ENCODE measurements at regions not wholly inside any gene's neighbourhood (a gene's known extent, or its start where the extent isn't known, plus 50 kb on each side); places are given as distances from the start of the nearest gene placed in this dataset.

DNA sequence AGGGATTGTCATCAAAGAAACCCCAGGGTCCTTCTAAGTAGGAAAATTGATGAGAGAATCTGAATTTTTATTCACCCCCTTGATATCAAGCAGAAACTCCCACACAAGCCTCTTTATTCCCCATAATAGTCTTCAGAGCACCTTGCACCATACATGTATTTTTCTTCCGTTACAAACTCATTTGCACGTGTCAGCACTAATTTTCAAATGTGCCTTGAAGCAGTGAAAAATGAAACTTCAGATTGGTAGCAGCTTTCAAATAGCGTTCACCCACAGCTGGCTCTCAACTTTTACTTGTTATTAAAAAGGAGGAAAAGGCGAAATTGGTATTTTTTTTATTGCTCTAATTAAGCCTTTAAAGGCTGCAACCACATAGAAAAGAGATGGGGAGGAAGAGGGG is 343.0 kb upstream of the TENM4 start:
- FAIRE-seq = no peak

DNA sequence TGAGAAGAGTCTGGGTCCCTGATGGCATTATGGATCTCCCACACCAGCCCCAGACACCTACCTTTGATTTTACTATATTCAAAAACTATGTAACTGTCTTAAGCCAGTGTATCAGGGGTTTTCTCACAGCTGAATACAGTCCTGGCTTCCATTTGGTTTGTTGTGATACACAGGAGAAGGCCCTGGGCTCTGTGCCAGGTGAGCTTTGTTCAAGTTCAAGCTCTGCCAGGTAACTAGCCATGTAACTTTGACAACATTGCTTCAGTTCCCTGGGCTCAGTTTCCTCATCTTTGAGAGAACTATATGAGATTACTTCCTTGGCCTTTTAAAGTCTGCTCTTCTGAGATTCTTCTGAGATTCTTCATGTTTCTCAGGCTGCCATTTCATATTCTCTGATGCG is 327.5 kb upstream of the TENM4 start:
- no peak for FAIRE-seq

DNA sequence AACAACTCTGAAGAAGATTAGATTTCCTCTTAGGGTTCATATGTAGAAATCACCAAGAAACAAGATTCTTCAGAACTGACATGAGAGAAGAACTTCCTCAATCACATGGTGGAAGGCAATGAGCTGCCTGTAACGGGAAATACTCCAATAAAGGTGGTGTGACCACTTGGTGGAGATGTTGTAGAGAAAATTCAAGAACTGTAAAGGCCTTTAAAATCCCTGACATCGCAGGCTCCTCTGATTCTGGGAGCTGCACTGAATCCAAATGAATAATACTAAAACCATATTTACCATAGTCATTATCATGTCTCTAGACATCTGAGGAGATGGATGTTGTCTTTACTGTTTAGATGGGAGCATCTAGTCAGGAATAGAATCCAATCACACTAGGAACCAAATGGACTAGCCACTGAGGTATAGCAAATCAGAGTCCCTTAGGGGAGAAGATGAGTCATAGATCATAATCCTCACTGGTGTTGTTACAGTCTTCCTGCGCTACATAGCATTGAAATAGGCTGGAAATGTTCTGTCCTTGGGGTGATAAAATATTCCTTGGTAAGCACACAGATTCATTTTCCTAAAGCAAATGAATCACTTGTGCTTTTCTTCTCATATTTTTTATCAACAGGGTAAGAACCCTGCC is 321.6 kb upstream of the TENM4 start:
- no peak for FAIRE-seq

DNA sequence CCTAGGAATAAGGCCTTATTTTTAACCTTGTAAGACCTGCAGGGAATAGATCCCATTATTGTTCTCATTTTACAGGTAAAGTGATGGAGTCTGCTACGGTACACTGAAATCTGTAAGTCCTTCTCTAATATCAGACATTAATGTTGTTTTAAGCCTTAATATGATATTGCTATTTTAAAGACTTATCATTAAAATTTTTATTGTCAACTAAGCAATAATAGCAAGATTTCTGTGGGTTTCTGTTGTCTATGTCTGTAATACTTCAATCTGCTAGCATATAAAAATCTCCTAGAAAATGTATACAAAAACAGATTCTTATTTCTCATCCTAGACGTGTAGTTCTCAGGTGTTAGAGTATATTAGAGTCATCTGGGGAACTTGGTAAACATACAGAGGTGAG is 317.5 kb upstream of the TENM4 start:
- FAIRE-seq = no peak

GRCh38 chr11:79747406-79747805 is 306.6 kb upstream of the TENM4 start:
- FAIRE-seq = no peak

DNA sequence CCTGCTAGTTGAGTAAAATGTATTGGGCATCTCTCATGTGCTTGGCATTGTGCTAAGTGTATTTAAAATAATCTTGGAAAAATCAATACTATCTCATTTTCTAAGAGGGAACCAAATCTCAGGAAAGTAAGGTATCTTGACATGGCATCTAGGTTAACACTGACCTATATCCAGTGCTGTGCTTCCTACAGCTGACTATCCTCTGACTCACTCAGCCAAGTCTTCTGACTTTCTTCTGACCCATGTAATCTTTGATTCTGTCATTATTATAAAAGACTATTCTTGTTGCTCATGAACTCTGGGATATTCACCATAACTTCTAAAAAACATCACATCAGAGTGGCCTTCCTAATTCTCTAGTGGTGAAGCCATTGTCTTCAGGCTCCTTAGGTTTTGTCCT is 304.1 kb upstream of the TENM4 start:
- no peak for FAIRE-seq

DNA sequence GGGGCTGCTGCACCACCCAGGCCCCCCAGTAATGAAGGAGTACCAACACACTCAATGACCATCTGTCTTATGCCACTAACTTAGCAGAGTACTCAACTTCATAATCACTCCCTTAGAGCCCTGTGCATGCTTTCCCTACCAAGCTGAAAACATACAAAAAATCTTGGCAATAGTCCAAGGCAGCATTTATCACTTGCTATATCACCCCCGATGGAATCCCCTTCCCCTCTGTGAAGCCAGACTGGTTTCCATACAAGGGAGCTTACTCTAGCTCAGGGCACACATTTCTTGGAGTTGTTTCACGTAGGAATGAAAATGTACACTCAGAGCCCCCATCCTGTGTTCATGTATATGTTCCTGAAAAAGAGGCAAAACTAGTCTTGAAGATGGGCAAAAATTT is 301.3 kb upstream of the TENM4 start:
- FAIRE-seq = no peak

GRCh38 chr11:79739591-79739990 is 298.8 kb upstream of the TENM4 start:
- no peak for FAIRE-seq

- FAIRE-seq = no peak
These were observed 286.4 kb upstream of the TENM4 start for GRCh38 chr11:79727221-79727620.

GRCh38 chr11:79720115-79720514 is 279.3 kb upstream of the TENM4 start:
- FAIRE-seq = no peak

DNA sequence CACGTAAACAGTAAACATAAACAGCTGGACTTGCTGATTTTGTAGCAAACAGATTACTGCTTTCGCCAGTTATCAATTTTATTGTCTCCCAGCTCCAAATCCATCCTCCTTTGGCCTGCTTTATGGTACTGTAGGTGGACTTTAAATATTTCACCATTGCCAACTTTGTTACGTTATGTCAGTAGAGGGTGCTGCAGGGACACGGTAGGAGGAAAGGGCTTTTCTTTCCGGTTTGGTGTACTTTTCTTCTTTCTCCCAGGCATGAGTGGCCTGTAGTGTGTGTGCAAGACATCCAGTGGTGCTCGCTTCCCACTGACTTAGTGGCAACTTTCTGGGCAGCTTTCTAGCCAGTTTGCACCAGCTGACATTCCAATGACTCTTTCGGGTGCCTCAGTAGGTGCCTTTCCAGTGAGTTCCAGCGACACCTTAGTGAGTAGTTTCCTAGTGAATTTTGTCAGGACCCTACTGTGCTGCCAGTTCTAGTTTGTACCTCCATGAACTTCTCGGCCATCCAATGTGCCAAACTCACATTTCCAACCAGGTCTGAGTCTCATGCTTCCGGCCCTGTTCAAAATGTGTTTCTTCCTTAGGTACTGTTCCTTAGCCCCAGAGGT is 267.6 kb upstream of the TENM4 start:
- no peak for FAIRE-seq

GRCh38 chr11:79705648-79706047 is 264.8 kb upstream of the TENM4 start:
- FAIRE-seq = no peak

DNA sequence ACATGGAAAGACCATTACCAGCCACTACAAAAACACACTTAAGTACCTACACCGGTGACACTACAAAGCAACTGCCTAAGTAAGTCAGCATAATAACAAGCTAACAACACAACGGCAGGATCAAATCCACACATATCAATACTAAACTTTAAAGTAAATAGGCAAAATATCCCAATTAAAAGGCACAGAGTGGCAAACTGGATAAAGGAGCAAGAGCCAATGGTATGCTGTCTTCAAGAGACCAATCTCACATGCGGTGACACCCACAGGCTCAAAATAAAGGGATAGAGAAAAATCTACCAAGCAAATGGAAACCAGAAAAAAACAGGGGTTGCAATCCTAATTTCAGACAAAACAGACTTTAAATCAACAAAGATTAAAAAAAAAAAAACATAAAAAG is 261.5 kb upstream of the TENM4 start:
- FAIRE-seq = no peak

DNA sequence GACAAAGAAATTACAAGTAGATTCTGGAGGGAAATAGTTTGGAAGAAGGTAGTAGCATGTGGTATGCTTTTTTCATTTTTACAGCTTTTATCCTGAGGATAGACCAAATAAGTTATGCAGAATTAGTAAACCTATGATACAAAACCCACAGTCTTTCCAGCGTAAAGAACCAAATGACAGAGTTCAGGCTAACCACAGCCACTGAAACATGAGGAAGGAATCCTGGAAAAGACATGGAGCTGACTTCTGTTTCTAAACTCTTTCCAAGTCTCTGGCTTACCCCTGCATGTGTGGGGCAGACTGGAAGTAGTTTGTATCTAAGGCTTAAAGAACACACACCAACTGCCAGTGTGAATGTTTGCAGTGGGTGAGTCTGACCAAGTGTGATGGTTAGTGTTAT is 258.4 kb upstream of the TENM4 start:
- no peak for FAIRE-seq

- FAIRE-seq = no peak
These were observed 257.1 kb upstream of the TENM4 start for GRCh38 chr11:79697905-79698304.

DNA sequence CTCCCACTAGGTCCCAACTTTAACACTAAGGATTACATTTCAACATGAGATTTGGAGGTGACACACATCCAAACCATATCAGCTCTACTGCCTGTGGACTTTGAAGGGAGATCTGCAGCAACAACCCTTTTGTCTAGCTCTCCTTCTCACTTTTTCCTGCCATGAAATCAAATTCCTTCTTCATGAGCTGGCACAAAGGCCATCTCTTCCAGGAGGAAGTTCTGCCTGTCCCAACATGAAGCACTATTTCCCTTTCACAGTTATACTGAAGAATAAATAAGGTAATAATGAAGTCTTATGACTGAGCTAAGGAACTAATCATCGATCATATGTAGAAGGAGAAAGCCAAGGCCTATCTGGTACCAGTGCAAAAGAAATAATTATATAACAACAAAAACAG is 253.5 kb upstream of the TENM4 start:
- no peak for FAIRE-seq

GRCh38 chr11:79691445-79691844 is 250.6 kb upstream of the TENM4 start:
- no peak for FAIRE-seq

- no peak for FAIRE-seq
These were observed 246.0 kb upstream of the TENM4 start for GRCh38 chr11:79686703-79687419.

- no peak for FAIRE-seq
These were observed 243.1 kb upstream of the TENM4 start for GRCh38 chr11:79683930-79684329.

DNA sequence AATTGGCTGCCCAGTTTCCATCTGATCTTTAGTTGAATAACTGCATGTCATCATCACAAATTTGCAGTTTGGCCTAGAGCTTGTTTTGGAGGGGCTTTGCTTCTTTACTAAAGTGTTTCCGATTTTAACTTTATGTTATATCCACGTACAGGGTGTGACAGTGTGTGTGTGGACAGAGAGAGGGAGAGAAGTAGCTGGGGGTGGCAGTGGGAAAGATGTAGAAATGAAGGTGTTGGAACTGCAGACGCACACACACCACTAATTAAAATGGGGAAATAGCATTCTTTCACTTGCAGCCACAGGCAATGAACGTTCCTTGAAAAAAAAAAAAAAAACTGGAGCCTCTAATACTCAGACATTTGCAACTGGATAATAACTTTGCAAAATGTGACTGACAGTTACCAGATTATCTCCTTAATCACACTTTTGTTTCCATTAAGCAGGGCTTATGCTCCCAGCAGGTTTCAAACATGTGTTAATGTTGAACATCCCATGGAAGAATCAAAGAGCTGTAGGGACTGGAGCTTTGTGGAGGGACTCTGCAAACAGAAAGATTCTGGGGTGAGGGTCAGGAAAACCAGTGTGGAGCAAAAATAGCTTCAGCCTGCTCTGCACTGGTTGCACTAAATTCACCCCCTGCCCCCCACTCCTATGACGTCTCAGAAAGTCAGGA is 238.1 kb upstream of the TENM4 start:
- no peak for FAIRE-seq

GRCh38 chr11:79676396-79676795 is 235.6 kb upstream of the TENM4 start:
- no peak for FAIRE-seq

DNA sequence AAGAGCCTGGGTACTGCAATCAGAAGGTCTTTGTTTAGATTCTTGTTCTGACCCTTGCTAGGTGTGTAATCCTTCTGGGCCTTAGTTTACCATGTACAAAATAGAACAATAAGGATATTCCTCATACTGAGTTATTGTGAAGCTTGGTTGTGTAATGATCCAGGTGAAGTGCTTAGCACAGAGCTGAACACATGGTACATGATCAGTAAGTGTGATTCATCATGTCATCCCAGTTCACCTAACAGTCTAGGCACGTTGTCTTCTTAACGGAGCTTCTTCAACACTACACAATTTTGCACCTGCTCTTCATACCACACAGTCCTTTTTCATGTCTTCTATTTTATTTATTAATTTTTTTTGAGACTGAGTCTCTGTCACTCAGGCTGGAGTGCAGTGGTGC is 234.3 kb upstream of the TENM4 start:
- FAIRE-seq = no peak

GRCh38 chr11:79672786-79673185 is 232.0 kb upstream of the TENM4 start:
- FAIRE-seq = no peak

DNA sequence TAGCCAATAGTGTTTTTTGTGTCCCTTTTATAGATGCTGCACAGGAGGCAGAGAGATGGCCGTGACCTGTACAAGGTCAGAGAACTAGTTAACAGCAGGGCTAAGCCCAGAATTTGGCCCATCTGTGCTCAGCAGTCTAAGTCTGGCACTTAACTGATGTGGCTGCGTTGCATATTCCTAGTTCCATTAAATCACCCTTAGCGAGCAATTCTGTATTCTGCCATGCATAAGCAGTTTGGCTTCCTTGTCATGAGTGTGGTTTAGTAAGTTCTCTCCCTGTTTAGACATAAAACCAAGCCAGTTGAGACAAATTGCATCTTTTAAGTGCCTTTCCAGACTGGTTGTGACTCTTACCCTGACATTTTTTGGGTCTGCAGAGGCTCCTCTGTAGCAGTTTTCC is 230.6 kb upstream of the TENM4 start:
- no peak for FAIRE-seq
